HG03520 (cell line): ENCODE measurements at regions not wholly inside any gene's neighbourhood (a gene's known extent, or its start where the extent isn't known, plus 50 kb on each side); places are given as distances from the start of the nearest gene placed in this dataset.

Experiments
- ATAC-seq: cut with Tn5 transposase; IDR thresholded peaks from one replicate; pipeline ENCODE4 v1.9.1; 2021; ENCODE audit warnings: mild to moderate bottlenecking, moderate library complexity; ENCODE audit not compliant: unreplicated experiment

DNA sequence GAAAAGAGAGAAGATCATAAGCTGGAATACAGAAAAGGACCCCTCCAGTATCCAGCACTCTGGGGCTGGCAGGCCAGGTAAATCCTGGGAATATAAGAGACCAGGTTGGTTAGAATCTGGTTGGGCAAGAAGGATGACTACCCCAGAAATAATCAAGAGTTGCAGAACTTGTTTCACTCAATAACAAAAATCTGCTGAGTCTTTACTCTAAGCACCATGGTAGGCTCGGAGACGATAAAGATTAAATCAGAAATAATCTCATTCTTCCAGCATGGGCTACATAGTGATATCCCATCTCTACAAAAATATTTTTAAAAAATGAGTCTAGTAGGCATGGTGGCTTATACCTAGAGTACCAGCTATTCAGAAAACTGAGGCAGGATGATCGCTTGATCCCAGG is 138.0 kb upstream of the KCNJ16 start:
- no peak for ATAC-seq

DNA sequence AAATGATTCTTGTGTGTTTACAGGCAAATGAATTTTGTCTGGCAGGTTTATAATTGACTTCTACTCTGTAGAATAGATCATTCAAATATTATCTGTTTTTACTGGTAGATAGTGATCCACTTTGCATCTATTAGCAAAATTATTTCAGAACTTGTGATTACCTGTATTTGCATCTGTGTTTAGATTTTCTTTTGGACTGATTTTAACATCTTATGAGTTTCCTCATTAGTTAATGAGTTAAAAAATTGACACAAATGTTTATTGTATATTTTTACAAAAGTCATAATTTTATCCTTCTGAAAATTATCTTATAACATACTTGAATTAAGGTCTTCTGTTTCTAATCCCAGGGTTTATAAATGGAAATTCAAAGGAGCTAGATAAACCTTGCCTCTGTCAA is 132.0 kb upstream of the KCNJ16 start:
- no peak for ATAC-seq

DNA sequence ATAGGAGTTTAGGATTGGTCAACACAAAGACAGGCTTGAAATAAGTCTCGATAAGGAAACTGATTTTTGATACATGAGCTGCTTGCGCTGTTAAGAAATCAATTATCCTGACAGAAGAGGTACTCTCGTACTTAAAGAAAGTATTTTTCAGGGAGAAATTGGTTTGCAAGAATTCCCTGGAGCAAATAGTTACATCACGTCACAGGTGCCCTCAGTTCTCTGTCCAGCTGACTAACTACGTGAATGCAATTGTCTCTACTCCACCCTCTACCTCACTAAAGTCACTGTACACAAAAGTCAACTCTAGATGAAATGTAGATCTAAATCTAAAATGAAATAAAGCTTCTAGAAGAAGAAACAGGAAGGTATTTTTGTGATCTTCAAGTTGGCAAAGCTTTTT is 130.6 kb upstream of the KCNJ16 start:
- no peak for ATAC-seq

DNA sequence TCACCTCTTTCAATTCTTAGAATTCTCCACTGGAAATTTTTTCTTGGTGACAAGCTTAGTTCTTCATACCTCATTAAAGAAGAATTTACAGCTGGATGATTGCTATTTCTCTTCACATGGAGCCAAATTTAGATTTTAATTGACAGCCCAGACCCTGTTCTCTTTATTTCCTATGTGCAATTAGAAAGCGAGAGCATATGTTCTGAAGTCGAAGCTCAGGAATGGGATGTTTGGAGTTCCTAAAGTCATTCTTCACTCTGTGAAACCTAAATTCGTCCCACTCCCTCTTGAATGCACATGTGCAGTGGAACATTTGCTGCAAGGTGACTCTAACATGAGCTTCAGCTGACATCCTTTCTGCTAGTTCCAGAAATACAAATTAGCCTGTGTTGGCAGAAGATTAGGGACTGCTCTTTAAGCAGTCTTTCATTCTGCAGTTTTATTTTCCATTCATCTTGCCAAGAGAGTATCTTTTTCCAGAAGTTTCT is 129.3 kb upstream of the KCNJ16 start:
- ATAC-seq, result no peak

DNA sequence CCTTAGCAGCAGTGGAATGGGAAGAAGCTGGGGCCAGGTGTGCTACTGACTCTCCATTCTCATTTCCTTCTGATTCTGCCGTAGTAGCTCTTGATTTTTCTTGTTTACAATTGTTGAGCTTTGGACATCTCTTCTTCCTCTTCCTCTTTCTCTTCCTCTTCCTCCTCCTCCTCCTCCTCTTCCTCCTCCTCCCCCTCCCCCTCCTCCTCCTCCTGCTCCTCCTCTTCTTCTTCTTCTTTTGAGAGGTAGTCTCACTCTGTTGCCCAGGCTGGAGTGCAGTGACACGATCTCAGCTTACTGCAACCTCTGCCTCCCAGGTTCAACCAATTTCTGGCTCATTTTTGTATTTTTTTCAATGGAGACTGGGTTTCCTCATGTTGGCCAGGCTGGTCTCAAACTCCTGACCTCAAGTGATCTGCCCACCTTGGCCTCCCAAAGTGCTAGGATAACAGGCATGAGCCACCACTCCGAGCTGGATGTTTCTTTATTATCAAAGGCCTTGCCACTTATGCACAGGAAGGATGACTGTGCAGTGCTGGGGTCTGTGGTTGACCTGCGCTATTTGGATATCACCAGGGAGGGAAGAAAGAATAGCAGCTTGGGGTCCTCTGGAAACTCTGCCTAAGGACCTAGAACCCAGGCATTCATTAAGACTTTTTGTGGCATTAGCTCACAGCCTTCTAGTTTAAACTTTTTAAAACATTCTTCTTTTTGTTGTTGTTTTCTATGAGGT is 127.8 kb upstream of the KCNJ16 start:
- no peak for ATAC-seq

DNA sequence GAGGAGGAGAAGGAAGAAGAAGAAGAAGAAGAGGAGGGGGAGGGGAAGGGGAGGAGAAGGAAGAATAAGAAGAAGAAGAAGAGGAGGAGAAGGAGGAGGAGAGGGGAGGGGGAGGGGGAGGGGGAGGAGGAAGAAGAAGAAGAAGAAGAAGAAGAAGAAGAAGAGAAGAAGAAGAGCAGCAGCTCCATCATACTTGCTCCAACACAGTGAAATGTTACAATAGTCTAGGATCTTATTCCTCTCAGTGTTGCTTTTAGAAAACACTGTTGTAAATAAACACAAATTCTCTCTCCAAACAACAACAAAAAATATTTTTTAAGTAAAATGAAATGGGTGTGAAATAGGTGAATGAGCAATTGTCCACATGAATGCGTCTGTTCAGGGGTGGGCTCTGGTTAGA is 126.6 kb upstream of the KCNJ16 start:
- no peak for ATAC-seq

DNA sequence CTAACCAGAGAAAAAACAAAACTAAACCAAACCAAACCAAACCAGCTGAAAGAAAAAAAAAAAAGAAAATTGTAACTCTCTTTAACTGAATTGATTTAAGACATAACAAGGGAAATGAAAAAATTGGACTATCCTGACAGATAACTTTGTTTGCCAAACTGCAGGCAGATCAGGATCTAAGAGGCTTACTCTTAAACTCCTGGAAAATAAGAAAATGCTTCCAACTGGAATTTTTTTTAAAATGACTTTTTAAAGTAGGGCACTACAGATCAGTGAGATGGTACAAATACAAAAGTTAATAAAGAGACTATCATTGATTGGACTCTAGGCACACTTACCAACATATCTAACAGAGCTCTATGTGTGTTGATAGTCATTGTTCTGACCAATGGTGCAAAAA is 125.5 kb upstream of the KCNJ16 start:
- ATAC-seq, result no peak

DNA sequence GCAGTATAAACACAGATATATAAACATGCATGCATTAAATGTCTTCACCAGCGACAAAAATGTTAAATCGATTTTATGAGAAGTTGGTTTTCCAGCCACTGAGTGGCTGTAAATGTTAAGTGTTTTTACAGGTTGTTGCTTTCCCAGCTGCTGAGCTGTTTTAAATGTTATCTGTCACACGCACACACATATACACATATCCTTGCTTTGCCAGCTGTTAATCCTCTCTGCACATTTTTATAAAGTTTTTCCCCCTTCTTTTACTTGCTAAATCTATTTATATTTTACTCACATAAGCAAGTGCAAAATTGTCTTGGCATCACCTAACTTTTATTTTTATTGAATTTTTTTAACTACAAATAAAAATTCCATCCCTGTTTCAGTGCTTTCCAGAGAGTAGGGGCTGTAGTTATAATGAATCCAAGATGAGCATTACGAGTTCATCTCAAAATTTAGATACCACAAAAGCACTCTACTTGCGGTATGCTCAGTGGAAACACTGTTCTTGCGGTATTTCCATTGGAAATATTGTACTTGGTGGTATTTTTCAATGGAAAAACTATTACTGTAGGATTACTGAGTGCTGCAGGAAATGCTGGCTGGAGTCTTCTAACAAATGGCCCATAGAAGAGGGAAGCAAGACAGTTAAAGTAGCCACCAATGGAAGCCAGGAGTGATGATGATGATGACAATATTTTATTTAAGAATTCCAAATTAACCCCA is 124.9 kb upstream of the KCNJ16 start:
- ATAC-seq, result no peak

DNA sequence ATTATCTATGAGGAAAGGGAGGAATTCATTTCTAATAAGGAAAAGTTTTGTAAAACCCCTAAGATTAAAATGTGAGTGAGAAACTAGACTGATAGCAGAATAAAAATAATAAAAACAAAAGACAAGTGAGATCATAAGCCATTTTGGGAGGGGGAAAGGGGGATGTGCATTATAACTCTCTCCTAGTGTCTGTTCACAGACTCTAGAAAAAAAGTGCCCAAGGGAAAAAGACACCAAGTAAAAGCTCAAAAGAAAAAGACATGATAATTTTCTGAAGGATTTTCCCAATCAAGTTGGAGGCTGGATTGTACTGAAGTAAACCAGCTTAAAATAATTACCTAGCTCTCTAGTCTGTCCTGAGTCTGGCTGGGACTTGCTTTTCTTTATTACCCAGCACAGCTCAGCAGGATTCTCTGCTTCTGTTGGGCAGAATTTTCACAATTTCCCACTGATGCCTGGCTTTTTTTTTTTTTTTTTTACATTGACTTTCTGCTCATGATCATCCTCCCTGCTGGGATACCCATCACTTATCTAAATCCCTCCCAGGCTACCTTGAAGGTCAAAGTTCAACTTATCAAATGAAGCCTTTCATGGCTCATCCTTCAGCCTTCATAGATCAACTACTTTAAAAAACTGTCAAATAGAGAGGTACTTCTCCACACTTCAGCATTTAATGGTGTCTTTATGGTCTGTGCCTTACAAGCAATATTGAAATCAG is 124.2 kb upstream of the KCNJ16 start:
- ATAC-seq, result no peak

DNA sequence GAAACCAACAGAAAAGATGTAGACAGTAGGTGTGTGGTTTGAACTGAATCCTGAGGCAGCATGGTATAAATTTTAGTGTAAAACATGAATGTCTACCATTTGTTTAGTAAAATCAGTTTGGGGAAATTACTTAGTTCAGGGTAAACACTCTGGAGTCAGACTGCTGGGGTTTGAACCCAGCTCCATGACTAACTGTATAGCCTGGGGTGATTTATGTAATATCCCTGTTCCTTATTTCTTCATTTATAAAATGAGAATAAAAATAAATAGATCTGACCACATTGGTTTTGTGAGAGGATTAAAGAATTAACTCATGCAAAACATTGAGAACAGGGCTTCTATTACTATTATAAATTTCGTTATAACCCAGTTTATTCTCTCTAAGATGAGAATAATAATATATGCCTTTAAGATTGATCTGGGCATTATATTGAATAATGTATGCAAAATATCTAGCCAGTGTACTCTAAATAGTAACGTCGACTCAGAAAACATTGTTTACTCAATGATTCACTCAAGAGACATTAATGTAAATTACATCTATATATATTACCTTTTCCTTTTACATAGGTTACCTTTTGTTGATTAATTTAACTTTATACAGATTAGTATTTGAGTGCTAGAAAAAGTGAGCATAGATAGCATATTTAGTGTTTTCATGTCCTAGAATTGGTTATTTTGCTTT is 120.6 kb upstream of the KCNJ16 start:
- no peak for ATAC-seq

DNA sequence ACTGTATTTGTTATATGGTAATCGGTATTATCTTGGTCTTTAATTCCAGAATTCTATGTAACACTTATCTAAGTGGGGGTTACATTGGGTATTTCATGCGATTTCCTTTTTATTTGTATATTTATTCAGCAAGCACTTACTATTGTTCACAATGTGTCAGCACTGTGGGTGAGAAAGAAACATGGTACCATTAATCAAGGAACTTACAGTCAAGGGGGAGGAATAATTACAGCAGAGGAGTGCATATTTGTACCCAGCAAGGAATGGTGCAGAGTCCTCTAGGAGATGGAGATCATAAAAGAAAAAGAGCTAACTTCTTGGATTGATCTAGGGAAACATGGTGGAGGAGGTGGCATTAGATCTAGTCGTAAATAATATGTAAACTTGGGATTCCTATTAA is 117.0 kb upstream of the KCNJ16 start:
- ATAC-seq, result no peak

DNA sequence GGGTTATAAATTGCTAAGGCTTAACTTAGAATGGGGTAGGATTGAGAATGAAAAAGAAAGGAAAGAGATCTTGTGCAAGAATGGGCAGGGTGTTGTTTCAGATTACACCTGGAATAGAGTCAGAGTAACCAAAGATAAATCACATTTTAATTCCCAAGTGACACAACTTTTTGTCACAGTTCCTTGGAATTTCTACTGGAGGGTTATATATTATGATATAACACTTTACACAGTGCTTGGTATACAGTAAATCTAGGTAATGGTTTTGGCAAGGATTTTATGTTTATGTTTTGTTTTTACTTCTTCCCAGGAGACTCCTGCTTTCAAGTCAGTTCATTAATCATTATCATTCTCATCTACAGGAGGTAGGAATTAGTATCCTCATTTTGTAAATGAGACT is 115.7 kb upstream of the KCNJ16 start:
- ATAC-seq, result no peak

DNA sequence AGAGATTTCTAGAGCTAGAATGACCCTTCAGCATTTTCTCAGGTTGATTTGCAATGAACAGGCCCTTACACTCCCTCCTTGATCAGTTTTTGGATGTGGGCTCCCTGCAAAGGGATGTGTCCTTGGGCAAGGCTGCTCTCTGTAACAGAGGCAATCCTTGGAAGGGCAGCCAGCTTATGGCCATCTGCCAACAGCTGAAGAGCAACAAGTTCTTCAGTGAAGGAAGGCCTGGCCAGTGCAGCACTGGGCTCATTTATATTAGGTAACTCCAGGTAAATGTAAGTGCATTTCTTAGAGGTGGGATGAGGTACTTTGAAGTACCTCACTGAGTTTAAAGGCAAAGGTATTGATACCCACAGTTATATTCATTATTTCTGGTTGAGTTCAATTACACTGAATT is 114.3 kb upstream of the KCNJ16 start:
- ATAC-seq, result no peak

DNA sequence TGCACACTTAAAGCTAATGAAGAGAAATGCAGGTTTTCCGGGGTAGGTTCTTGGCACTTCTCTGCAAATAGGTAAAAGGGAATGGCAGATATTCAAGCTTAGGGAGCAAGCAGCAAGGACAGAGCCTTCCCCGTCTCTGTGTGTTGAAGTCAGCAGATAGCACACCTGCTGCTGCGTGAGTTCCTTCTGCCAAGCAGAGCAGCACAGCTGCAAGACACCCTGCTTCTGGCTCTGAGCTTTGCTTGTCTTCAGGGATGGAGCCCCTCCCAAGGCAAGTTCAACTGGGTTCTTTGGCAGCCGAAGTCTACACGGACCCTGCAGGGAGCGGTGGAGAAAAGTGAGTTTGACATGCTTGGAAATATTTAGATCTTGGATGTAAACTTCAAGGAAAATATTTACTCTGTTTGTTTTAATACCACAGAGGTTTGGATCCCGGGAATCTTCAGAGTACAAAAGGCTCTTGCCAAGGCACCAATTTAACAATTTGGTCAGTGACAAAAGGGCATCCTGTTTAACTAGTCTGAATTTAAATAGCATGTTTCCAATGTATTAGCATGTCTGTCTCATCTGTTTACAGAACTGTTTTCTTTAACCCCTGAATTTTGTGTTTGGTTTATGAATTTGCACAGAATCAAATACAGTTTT is 113.4 kb upstream of the KCNJ16 start:
- ATAC-seq, result no peak

DNA sequence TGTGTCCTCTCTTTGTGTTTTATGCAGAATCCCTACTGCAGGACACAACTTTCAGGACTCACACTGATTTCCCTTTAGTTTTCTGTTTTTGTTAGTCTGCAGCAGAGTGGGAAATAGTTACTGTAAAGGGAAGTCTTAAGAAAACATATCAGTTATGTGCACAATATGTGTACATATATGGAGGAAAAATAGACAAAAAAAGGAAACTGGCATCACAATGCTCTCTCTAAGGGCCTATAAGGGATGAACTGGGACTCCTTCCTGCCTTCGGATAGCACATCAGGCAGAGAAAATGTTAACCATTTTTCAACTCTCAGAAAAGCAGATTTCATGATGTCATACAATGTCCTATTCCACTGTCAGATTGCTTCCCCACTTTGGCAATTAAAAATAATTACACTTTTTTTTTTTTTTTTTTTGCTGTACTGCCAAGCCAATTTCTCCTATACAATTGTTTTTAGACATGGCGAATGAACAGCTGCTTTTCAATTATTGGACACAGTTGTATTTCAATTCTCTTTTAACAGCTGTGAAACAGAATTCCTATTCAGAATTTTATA is 112.5 kb upstream of the KCNJ16 start:
- no peak for ATAC-seq

DNA sequence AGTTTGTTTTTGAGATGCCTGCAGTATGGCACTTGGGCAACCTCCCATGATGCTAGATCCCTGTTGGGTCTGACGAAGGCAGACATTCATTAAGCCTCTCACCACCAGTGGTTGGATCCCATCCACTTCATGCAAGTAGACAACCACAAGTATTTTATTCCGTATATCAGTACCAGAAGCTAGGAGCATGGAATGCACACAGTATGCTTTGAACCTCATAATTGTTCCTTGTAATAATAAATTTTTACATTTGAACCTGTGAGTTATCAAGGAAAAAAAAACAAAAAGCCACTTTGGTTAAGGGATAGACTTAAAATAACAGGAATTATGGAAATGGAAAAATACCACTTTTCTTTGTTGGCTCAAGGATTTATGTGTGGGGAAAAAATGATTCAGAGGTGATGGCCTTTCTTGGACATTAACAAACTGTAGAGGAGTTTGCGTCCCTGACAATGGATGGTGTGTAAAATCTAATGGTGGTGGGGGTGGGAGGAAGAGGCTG is 107.1 kb upstream of the KCNJ16 start:
- ATAC-seq, result no peak

DNA sequence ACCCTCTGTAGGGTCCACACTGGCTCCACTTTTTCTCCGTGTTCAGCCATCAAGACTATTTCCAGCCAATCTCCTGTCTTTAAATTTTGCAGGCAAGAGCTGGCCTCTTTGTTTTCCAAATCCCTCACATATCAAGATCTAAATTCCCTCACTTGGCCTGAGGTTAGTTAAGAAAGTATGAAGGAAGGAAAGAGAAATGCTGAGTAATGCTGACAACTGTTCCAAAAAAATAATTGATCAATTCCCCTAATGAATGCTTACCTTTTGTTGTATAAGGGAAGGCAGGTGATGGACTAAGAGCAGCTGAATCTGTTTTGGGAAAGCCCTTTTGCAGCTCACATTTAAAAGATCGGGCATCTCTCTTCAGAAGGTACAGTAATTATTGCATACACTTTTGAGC is 105.1 kb upstream of the KCNJ16 start:
- no peak for ATAC-seq

DNA sequence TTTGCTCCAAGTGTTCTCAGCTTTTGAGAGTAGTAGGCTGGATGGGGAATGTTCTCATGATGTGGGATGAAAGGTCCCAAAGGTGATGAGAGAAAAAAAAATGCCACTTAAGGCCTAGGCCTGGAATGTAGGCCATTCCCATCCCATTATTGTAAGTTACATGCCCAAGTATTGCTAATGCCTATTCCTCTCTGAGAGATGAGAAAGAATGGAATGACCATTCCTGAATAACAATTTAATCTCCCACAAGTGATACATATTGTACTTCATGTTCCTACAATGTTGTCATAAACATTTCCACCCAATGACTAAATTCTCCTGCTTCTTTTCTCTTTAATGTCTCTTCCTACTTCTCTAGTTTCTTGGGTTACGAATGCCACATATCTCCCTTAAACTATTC is 102.8 kb upstream of the KCNJ16 start:
- ATAC-seq, result no peak

DNA sequence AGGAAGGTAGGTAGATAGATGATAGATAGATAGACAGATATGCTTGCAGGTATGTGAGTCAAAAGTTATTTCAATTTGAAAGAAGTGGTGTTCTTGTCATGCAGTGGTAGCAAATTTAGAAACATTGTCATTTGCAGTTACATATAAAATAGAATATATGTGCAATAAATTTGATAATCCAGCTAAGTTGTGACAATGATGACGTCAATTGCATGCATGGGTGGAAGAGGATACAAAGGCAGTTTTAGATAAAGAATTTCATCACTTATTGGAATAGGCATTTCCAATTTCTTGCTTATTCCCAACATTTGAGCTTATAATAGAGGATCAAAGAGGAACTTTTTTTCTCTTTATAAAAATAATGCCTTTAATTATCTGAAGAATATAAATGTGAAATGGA is 99.2 kb upstream of the KCNJ16 start:
- ATAC-seq, result no peak

DNA sequence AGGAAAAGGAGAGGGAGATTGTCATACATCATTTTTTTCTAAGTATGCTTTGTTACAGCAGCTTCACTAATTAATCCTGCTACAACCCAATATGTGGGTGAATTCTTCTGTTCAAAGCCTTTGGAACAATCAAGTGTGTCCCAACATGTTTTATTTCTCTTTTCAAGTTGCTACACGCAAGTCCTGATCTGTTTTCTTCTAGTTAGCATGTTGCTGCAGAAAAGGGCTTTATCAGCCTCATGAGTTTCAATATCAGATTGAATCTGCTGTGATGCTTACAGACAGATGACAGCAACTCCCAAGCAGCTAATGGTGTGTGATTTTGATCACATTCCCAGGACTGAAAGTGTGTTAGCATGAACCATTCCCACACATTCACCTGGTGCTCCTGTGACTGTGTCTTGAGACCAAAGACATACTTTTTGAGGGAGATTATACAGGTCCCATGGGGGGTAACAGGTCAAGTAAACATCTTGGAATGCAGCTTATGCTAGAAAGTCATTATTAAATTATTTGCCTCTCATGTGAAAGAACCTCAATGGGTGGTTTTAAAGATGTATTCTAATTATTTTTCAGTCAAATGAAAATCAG is 96.9 kb upstream of the KCNJ16 start:
- ATAC-seq, result no peak
